H1 (cell line): ENCODE measurements at regions not wholly inside any gene's neighbourhood (a gene's known extent, or its start where the extent isn't known, plus 50 kb on each side); places are given as distances from the start of the nearest gene placed in this dataset.

Experiments
- EZH2 ChIP-seq: fragments of 200-600 bp; sonication (generic); IDR thresholded peaks from 2 replicates; pipeline ENCODE4 v1.7.1; 2012; ENCODE audit warnings: low read depth, mild to moderate bottlenecking, moderate library complexity, low read length, inconsistent platforms; ENCODE audit not compliant: severe bottlenecking
- JUND ChIP-seq: IDR thresholded peaks from 2 replicates; pipeline ENCODE4 v1.6.1; 2011; ENCODE audit warnings: mild to moderate bottlenecking, improper control_type of control experiment, low read length

GRCh38 chr11:60610702-60611101 is 88.7 kb upstream of the MS4A8 start:
- TF ChIP-seq JUND (no peak), EZH2 (no peak)
